ENCODE measurements at regions not wholly inside any gene's neighbourhood (a gene's known extent, or its start where the extent isn't known, plus 50 kb on each side); places are given as distances from the start of the nearest gene placed in this dataset.

DNA sequence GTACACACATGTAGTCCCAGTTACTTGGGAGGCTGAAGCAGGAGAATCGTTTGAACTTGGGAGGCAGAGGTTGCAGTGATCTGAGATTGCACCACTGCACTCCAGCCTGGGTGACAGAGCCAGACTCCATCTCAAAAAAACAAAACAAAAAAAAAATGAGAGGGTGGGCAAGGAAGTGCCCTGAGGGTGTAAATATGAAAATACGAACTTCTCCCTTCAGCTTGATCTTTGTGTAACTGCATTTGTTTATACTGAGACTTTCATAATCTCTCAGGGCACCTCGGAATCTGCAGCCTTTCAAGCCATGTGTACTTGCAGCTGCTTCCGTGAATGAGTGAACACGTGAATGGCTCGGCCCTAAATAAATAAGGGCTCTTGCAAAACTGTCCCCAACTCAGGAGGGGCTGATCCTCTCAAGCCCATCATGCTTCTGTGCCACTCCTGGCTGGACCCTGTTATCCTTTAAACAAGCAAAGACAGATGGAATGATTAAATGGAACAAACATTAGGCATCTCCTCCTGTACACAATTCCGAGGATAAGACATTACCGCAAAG, 96.8 kb downstream of the BOD1L2 start:
- DNase-seq (ENCODE audit: low spot score): no peak

DNA sequence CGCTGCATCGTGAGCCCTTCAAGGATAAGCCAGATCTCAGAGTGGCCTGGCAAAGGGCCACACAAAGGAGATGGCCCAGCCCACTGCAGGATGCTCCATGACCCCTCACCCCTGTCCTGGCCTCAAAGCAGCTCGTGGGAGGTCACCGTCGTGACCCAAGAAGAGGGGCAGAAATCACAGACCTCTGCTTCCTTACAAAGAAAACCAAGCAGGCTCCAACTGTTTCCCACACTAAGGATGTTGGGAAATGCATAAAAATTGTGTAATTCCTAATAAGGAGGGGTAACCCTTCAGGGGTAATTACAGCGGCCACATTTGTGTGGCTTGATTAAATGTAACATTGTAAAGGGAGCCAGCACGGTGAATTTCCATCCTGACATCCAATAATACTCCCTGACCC, 102.3 kb downstream of the BOD1L2 start:
- no peak for DNase-seq (ENCODE audit: low spot score)

GRCh38 chr18:57249883-57250282, 102.5 kb upstream of the ST8SIA3 start:
- DNase-seq (ENCODE audit: low spot score): no peak

- no peak for DNase-seq (ENCODE audit: low spot score)
Observed at GRCh38 chr18:57251747-57252146, 100.6 kb upstream of the ST8SIA3 start.

DNA sequence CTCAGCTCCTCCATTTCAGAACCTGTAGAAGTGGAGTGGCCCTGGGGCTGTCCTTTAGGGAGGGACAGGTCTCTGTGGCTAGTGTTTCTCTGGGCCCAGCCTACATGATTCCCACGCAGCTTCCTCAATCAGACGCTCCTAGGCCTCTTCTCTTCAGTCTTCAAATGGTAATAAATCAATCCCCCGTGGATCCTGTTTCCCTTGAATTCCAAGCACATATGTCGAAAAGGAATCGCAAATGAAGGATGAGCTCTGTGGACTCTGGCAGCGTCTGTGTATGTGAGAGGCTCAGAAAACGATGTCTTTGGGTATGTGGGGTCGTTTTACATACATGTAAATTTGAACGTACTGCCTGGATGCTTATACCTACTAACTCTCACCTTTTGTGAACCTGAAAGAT, 98.5 kb upstream of the ST8SIA3 start:
- no peak for DNase-seq (ENCODE audit: low spot score)

DNA sequence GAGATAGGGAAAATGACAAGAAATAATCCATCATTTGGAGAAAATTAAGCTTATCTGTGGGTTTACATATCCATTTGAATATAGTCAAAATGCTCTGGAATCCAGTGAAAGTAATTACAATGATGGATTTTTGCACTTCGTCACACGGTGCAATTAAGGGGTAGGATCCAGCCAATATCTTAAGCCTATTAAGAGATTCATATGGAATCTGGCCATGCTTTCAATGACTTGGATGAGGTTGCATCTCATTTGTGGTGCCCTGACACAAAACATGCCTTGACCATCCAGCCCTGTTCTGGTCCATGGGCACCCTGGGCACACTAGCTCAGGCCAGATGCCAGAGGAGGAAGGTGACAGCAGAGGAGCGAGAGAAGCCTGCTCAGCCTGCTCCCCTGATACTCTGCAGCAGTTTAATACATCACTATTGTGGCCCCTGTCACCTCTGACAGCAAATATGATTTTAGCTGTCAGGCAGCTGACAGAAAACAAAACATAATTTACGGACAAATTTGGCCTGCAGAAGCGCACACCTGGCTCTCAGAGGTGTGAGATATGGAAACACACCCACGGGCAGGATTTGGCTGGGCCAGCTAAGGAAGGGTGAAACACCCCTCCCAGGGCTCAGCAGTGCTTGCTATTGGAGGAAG, 94.1 kb upstream of the ST8SIA3 start:
- no peak for DNase-seq (ENCODE audit: low spot score)

- no peak for DNase-seq (ENCODE audit: low spot score)
Observed at GRCh38 chr18:57267368-57267925, 84.9 kb upstream of the ST8SIA3 start.

GRCh38 chr18:57269756-57270155, 82.6 kb upstream of the ST8SIA3 start:
- no peak for DNase-seq (ENCODE audit: low spot score)

- DNase-seq (ENCODE audit: low spot score): no peak
Observed at GRCh38 chr18:57270156-57270555, 82.2 kb upstream of the ST8SIA3 start.

DNA sequence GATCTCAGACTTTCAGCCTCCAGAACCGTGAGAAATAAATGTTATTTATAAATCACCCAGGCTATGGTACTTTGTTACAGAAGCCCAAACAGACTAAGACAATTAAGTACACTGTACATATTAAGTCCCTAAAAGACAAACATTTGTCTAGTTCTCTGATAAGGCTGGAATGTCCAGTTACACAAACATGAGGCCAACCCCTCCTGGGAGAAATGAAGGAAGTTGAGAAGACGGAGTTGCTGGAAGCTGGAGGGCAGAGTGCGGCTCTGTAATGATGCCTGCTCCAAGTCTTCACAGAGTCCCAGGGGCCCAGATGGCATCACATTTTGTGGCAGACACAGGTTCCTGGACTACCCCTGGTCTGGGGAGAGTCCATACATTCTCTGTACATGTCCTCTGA, 79.2 kb upstream of the ST8SIA3 start:
- no peak for DNase-seq (ENCODE audit: low spot score)

DNA sequence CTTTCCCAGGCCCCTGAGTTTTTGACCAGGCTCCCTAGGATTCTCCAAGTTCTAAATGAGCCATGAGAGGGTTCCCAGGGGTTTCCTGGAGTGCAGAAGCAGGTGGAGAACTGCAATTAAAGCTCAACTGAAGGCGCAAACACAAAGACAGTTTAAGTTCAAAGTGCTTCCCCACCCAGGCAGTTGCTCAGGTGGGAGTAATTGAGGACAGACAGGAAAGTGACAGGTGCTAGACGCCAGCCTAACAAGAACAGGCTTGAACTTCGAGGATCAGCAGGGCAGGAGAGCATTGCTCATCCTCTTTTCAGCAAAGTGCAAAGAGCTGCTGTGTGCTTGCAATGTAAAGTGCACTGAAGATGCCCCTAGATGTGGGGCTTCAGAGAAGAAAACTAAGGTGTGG, 77.2 kb upstream of the ST8SIA3 start:
- no peak for DNase-seq (ENCODE audit: low spot score)

DNA sequence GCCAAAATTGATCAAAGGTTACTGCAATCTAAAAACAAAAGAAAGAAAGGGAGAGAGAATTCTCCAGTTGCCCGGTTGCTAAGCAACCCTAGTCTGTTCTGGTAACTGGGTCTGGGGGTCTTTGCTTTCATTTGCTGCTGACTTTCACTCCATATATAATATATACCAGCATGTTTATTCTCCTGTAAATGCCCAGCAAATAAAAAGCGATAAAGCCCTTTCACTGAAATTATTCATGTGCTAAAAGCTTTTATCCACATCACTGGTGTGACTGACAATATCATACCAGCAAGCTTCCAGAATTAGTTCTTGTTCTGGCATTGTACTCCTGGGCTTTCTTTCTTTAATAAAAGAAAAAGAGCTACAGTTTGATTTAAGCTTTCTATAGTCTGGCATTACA, 75.5 kb upstream of the ST8SIA3 start:
- DNase-seq (ENCODE audit: low spot score): no peak

DNA sequence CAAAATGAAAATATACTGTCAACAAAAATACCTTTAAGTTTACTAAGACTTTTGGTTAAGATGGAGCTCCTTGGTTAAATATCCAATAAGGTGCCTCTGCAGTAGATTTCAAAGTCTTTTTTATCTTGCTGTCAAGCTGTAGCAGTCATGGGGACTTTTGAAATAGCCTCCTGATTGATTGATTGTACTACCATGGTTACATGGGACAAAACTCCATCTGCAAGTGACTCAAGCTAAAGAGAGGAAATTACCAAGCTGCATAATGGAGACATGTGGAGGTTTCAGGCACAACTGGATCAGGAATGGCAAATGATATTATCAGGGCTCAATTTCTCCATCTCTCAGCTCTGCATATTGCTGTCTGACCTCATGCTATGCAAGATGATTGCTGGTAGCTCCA, 73.4 kb upstream of the ST8SIA3 start:
- DNase-seq (ENCODE audit: low spot score): no peak

- no peak for DNase-seq (ENCODE audit: low spot score)
Observed at GRCh38 chr18:57281519-57281918, 70.8 kb upstream of the ST8SIA3 start.

- no peak for DNase-seq (ENCODE audit: low spot score)
Observed at GRCh38 chr18:57286949-57287348, 65.4 kb upstream of the ST8SIA3 start.

GRCh38 chr18:57287766-57288165, 64.6 kb upstream of the ST8SIA3 start:
- no peak for DNase-seq (ENCODE audit: low spot score)

DNA sequence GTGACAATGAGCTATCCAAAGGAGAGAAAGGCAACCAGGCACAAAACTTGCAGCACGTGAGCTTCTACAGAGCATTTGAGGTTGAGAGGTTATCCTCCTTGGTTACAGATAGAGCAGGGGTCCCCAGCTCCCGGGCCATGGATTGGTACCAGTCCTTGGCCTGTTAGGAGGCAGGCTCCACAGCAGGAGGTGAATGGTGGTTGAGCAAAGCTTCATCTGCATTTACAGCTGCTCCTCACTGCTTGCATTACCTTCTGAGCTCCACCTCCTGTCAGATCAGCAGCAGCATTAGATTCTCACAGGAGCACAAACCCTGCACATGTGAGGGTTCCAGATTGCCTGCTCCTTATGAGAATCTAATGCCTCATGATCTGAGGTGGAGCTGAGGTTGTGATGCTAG, 57.8 kb upstream of the ST8SIA3 start:
- DNase-seq (ENCODE audit: low spot score): no peak

DNA sequence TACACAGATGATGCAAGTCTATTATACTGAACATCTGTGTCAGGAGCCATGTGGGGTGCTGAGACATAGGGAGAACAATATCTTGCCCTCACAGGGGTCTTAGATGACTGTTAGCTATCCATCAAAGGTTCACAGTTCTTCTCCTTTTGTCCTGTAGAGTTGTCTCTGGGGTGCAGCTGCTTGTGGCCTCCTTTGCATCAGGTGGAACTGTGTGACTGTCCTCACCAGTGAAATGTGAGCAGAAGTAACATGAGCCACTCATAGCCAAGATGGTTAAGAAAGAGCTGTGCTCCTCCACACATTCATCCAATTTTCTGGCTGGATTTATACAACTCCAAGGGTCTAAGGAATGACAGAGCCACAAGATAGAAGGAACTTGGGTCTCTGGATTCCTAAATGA, 56.0 kb upstream of the ST8SIA3 start:
- no peak for DNase-seq (ENCODE audit: low spot score)

GRCh38 chr18:57297306-57297705, 55.1 kb upstream of the ST8SIA3 start:
- no peak for DNase-seq (ENCODE audit: low spot score)

- DNase-seq (ENCODE audit: low spot score): no peak
Observed at GRCh38 chr18:57299931-57300330, 52.4 kb upstream of the ST8SIA3 start.

DNA sequence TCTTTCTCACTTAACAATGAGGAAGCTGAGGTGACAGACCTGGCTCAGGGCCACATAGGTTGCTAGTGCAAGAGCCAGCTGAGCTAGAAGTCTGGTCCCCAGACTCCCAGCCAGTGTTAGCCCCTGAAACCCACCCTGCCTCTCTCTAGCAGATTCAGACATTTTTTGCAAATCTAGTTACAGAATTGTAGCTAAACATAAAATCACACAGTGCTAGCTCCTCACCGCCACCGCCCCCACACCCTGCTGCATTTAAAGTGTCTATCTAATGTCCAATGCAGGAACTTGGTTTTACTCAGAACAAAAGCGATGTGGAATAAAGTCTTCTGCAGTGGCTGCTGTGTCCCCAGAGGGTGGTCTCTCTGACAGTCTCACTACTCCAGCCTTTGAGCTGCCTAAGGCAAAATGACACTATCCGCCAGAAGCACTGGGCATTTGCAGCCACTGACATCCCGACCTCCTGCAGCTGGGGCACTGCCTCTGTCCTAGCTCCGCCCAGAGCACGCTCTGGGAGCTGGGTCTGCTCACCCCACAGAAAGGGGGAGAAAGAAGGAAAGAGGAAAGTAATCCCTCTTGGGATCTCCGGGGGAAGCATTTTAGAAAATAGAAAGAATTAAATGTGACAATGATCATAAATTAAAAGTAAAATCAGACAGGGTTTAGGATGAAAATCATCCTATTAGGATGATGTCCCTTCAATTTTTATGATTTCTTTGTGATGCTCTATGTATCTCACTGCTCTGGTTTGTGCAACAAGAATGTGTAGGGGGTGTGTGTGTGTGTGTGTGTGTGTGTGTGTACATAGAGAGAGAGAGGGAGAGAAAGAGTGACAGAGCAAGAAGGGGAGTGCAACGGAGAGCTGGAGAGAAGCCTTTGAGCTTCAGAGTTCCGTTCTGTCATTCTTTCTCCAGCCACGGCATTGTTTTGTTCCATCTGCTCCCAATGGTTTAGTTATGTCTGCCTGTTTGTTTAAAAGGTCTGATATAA, 50.5 kb upstream of the ST8SIA3 start:
- no peak for DNase-seq (ENCODE audit: low spot score)
